CD4-positive, alpha-beta T cell treated with Interferon gamma for 1 hour (primary cell): ENCODE measurements at regions not wholly inside any gene's neighbourhood (a gene's known extent, or its start where the extent isn't known, plus 50 kb on each side); places are given as distances from the start of the nearest gene placed in this dataset.
A peak's percentile ranks its signal among the peaks of the same experiment; 100 is the strongest.

Experiments used
- DNase-seq: peaks from one replicate; pipeline ENCODE4 v3.0.0-alpha.2; 2020

DNA sequence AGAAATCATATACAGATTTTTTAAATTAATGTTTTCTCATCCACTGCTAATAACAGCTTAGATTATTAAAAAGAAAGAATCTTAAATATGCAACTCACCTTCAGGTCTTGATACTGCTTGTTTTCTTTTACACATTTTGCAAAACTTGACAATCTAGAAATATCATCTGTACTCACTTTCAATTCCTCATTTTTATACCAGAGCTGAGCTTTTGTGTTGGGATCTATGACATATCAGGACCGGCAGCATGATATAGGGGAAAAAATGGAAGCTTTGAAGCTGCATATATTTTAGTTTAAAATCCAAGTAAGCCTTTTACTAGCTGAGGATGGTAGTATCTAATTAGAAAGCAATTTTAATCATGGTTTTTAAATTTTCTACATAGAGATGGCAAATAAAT is 75.7 kb upstream of the SMARCA2 start:
- DNase-seq = no peak

GRCh38 chr9:1939926-1940368 is 75.2 kb upstream of the SMARCA2 start:
- peak; percentile 14 for DNase-seq

DNA sequence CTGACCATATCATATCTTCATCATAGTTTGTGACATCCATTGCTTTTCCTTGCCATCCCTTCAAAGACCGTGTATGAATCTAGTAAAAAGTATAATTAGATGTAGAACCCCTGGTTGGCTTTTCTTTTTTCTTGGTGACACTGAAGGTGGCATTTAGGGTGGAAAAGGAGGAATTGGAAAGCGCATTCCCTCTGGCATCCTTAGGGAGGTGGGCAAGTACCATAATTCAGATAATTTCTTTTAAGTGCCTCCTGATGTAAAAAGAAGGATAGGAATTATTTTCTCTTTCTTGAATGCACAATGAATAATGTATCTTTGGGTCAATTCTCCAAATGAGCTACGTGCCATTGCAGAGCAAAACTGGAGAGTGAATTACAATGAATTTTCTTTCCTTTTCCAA is 73.2 kb upstream of the SMARCA2 start:
- DNase-seq = no peak

- no peak for DNase-seq
Measured at GRCh38 chr9:1946526-1947283, 68.4 kb upstream of the SMARCA2 start.

DNA sequence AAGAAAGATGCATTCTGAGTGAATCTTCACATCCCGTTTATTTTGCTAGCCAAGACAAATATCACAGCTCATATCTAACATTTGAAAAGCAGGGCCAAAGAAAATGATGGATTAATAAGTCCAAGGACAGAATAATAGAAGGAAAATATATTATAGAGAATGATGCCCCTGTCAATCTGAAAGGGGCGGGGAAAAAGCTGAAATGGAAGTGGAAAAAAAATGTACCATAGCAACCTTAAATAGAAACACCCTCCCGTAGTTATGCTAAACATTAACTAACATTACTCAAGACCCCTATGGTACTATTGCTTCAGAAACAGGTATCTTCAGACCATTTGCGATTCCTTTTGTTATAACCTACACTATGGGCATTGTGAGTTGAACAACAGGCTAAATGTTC is 67.7 kb upstream of the SMARCA2 start:
- DNase-seq = no peak

DNA sequence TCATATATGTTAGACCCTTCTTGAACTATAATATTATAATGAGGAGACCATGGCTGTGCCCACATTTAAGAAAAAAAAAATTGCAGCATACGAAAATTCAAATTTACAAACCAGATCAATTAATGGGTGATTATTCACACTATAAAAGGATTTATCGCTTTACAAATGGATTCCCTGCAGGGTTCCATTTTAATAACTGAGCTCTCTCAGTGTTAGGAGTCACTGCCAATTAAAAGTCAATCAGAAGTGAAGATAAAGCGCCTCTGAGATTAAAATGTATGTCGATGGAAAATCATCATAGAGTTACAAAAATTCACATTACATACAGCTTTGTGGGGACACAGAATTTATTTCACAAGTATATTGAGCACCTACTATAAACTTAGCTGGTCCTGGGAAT is 66.6 kb upstream of the SMARCA2 start:
- DNase-seq = no peak

GRCh38 chr9:1951446-1951845 is 63.7 kb upstream of the SMARCA2 start:
- no peak for DNase-seq

- DNase-seq = no peak
Measured at GRCh38 chr9:1952001-1952400, 63.1 kb upstream of the SMARCA2 start.

GRCh38 chr9:1954238-1954637 is 60.9 kb upstream of the SMARCA2 start:
- no peak for DNase-seq

DNA sequence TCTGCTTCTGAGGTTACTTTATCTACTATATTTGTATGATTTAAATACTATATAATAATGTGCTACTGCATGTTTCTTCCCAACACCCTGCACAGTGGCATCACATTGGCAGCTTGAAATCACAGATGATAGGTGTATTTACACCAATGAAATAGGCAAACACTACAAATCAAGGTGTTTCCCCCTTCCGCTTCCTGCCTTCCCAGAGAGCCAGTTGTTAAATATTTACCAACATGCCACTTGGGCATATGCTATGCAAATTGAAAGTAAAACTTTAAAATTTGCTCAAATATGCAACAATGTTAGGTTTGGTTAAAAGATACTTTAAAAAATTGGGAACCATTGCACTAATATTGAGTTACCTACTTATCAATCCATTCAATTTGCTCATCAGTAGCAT is 58.2 kb upstream of the SMARCA2 start:
- DNase-seq = no peak

DNA sequence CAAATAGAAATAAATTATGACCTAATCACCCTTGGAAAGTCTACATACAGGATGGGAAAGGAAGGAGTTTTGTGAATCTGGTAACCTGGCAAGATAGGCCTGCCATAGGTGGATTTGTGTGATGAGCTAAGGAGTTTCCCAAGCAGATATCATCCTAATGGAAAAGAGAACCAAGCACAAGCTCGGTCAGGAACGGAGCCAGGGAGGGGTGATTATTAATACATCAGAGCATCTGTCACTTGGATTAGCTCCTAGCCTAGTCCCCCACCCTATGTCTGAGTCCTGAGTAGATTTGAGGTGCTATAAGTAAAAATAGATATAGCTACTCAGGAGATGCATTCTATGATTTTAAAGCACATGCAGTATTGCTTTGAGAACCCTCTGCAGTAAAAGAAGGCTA is 57.3 kb upstream of the SMARCA2 start:
- DNase-seq = no peak

DNA sequence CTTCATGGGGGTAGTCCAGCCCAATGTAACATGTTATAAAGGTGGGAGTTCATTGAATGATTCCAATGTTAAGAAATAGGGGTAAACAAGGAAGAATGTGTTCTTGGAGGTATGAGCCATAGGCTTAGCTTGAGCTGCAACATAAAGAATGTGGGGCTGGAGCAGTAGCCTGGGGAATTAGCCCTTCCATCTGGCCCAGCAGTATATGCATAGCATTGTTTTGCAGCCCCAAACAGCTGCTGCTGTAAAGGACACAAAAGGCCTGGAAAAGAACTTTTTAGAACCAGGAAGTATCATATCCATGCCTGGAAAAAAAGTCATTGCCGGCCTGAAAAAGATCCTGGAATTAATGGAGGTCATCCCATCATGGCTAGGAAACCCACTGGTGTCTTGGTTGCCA is 55.8 kb upstream of the SMARCA2 start:
- DNase-seq = no peak

DNA sequence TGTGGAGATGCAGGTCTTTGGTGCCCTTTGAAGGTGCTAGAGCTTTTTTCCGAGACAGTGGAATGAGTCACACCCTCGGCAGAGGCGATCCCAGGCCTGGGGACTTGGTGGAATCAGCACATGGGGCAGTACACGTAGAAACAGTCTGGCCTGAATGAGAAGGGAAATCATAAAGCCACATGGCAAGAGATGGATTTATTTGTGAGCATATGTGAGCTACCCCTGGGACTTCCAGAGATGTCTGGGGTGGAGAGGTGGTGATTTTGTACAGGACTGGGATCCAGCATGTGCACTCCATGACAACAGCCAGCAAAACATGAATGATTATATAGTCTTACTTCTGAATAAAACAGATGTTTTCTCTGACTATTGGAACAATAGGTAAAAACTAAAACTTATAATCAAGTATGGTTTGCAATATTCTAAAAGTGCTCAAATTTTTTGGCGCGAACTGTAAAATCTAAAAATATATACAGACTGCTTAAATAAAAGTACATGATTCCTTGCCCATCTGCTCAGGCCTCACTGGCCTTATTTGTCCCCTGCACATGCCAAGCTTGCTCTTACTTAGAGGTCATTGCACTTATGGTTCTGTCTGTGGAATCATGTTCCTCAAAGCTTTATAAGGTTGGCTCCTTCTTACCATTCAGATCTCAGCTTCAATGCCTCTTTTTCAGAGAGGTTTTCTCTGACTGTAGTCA is 54.7 kb upstream of the SMARCA2 start:
- no peak for DNase-seq

GRCh38 chr9:1962122-1962521 is 53.0 kb upstream of the SMARCA2 start:
- no peak for DNase-seq

GRCh38 chr9:1962588-1963106 is 52.5 kb upstream of the SMARCA2 start:
- DNase-seq = no peak

GRCh38 chr9:1964093-1964492 is 51.1 kb upstream of the SMARCA2 start:
- DNase-seq = no peak
